NAMALWA (cell line): ENCODE measurements at regions not wholly inside any gene's neighbourhood (a gene's known extent, or its start where the extent isn't known, plus 50 kb on each side); places are given as distances from the start of the nearest gene placed in this dataset.

Experiments
- DNase-seq: peaks from one replicate; pipeline ENCODE4 v3.0.0-alpha.2; 2015; ENCODE audit warnings: low spot score

GRCh38 chr2:196441527-196441926 is 198.0 kb upstream of the CCDC150 start:
- no peak for DNase-seq

GRCh38 chr2:196442211-196442610 is 197.3 kb upstream of the CCDC150 start:
- no peak for DNase-seq

DNA sequence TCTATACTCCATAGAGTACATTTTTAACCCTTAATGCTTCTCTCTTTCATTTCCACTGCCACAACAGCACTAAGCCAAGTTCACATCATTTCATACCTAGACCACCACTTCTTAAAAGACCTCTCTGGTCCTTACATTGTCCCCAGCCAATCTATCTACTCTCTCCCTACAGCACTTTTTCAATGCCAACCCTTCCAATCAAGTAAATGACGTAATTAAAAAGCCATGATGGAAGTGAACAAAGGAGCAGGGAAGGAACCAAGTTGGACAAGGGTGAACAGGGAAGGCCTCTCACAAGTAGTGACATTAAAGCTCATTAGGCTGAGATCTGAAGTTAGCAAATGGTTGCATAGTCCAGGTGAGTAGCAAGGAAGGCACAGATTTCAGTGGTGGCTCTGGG is 195.1 kb upstream of the CCDC150 start:
- no peak for DNase-seq

DNA sequence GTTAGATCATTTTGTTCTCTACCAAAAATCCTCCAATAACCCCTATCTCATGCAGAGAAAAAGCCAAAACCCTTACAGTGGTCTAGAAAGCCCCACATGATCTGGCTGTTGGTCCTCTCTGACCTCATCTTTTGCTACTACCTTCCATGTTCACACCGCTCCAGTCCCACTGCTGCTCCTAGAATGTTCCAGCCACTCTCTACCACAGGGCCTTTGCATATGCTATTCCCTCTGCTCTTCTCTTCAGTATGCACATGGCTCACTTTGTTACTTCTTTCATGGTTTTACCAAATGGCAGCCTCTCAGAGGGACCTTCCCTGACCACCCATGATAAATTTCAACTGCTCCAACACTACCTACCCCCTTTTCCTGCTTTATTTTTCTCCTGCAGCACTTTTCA is 193.5 kb upstream of the CCDC150 start:
- no peak for DNase-seq

GRCh38 chr2:196448407-196449079 is 191.0 kb upstream of the CCDC150 start:
- DNase-seq = no peak

DNA sequence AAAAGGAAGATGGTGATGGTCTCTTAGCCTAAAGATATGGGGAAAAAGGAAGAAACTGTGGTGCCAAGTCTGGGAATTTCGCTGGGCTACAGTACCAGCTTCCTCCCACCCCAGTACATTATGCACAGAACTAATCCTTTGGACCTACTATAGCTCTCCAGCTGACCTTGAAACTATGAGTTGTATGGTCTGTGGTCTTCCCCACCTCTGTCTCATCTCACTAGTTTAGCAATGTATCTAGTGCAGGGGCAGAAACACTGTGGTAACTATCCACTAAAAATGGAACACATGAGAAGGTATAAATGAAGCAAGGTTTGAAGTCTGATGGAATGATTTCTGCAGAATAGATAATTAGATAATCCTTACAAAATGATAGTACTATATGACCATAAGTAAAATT is 190.4 kb upstream of the CCDC150 start:
- no peak for DNase-seq

DNA sequence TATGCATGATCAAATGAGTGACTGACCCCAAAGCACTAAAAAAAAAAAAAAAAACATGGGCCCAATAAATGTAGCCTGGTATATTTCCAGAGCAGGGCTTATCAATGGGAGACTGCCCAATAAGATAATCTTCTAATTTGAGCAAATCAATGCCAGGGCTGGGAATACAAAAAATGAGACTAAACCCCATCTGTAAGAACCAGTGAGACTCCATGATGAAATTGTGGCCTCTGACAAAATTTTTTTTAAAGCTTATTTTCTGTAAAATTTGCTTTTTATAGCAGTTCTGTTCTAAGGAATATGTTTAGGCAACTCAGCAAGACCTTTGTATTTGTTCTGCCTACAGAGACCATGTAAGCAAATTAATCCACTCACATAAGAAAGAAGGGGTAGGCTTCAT is 186.8 kb upstream of the CCDC150 start:
- DNase-seq = no peak

DNA sequence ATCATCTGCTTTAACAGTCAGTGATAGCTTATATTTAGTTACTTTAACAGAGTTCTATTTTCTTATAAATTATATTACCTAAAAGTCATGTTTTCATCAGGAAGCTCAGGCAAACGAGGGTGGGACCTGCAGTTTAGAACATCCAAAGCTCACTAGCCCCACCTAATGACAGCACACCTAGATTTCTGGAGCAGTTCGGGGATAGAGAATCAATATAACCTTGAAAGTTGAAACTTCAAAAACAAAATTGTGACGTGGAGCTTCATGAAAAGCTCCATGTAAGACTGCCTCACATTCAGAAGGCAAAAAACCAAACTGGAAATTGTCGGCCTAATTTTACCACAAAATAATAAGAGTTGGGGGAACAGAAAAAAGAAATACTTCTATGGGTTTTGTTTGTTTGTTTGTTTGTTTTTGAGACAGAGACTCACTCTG is 185.9 kb upstream of the CCDC150 start:
- peak; percentile 76 for DNase-seq

GRCh38 chr2:196454492-196454891 is 185.0 kb upstream of the CCDC150 start:
- DNase-seq = no peak

DNA sequence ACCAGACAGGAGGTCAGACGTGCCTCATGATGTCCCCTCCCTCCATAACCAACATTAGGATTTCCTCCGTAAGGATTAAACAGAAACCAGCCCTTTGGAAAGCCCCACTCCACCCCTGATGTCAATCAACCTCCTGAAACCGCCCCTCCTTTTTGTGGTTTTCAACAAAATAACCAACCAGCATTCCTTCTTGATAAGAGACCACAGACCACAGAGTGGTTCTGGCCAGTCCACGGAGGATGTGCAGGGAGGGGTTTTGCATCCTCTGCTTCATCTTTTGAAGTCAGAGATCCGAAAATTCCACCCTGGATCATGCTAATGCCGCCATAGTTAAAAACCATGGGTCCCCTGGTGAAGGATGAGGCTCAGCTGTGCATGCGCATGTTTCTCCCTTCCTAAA is 180.0 kb upstream of the CCDC150 start:
- DNase-seq = no peak

DNA sequence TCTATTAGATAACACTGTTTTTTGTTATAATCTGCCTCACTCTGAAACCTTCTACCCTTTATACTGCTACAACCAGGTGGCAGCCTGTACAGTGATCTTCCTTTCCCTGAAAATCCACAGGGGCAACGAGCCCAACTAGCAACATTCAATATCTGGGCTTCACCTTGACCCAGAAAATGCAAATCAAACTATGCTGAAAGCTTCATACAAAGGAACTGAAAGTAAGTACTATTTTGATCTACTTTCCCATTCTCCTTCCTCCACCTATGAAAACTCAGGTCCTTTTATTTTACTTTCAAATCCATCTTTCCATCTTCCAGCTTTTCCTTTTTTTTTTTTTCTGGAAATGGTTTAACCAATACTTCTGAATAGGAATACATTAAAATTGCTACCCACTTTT is 175.8 kb upstream of the CCDC150 start:
- no peak for DNase-seq

- no peak for DNase-seq
These were observed 175.2 kb upstream of the CCDC150 start for GRCh38 chr2:196464311-196464710.

- no peak for DNase-seq
These were observed 172.9 kb upstream of the CCDC150 start for GRCh38 chr2:196466581-196466980.

GRCh38 chr2:196468394-196468793 is 171.1 kb upstream of the CCDC150 start:
- DNase-seq = no peak

- no peak for DNase-seq
These were observed 165.9 kb upstream of the CCDC150 start for GRCh38 chr2:196473617-196474016.

- DNase-seq = no peak
These were observed 163.9 kb upstream of the CCDC150 start for GRCh38 chr2:196475611-196476010.

- DNase-seq = no peak
These were observed 160.9 kb upstream of the CCDC150 start for GRCh38 chr2:196478588-196478987.

- no peak for DNase-seq
These were observed 160.2 kb upstream of the CCDC150 start for GRCh38 chr2:196479350-196479749.

DNA sequence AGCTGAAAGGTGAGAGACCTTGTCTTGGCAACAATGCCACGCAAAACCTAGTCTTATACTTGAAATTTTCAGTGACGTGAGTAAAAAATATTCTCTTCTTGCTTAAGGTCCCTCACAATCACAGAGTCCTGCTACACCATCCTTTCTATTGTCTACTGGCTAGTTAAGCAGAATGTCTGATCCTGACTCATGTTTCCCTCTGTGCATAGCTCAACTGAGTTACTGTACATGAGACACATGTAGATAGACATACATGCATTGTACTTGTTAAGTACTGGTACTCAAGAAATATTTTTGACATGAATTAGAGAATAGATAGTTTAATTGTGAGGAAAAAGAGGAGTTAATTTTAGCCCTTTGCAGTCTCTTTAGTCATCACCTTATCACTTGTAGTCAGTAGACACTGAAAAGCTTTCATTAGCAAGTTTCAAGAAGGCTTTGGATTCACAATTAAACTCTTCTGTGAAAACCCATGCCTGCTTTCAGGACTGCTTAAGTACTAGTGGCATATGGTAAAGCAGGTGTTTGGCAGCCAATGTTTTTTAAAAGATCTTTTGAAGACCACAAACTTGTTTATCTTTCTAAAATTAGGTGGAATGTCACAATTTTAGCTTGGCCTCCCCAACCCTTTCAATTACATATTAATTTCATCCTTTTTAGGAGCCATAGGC is 158.7 kb upstream of the CCDC150 start:
- DNase-seq = peak; percentile 25

- no peak for DNase-seq
These were observed 158.2 kb upstream of the CCDC150 start for GRCh38 chr2:196481324-196481697.

- DNase-seq = peak; percentile 25
These were observed 157.1 kb upstream of the CCDC150 start for GRCh38 chr2:196482119-196483065.

- DNase-seq = no peak
These were observed 153.4 kb upstream of the CCDC150 start for GRCh38 chr2:196486146-196486545.

DNA sequence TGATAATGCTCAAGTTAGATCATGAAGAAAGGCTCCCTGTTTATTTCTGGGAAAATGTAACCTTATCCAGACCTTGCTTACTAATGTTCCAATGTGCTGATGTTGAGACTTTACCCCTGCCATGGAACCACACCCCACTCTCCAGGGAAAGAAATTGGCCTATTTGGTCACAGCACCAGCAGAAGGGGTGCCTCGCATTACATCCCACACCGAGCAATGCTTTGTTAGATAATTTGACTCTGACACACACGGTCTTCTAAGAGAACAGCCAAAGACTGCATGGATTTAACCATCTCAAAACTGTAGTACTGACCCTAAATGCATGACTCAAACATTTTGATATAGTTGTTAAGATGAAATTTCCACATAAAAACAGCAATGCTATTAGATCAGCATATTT is 152.1 kb upstream of the CCDC150 start:
- DNase-seq = no peak
